ENCODE measurements at regions not wholly inside any gene's neighbourhood (a gene's known extent, or its start where the extent isn't known, plus 50 kb on each side); places are given as distances from the start of the nearest gene placed in this dataset.
"Not testable (repeated sequence)": the region's sequence is repeated elsewhere in the genome, so short reads cannot be mapped to it uniquely, and the experiment has no call there.

DNA sequence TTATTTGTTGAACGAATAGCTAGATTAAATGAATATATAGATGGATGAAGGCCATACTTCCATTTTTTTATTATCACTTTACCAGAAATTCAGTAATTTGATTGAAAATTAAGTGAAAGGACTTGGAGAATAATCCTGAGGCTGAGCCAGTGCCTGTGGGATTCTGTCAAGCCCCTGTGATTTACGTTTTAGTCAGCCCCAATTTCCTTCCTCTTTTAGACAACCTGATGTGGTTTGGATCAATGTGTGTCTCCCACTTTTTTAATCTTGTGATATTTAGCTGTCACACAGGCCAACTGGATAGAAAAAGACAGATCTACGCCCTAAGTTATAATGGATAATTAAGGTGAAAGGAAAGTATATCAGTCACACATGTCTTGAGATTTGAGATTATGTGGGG lies 188.8 kb downstream of the EDN1 start:
- DNase-seq (ENCODE audit: low read depth in 2 of 2) = no peak

DNA sequence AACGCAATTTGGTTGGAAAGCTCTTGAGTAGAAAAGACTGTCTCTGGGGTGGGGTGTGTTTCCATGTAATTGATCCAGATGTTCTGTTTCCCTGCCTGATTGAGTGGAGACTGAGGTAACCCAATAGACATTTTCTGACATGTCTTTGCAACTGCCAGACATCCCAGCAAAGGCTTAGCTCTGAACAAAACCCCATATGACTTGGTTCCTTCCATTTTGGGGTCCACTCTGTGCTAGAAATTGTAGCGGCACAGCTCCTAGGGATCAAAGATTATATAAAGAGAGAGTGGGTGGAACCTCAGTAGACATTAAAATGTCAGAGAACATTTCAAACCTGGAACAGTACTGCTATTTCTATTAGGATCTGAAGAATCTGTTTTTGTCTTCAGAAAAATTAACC lies 189.3 kb downstream of the EDN1 start:
- DNase-seq (ENCODE audit: low read depth in 2 of 2) = no peak

DNA sequence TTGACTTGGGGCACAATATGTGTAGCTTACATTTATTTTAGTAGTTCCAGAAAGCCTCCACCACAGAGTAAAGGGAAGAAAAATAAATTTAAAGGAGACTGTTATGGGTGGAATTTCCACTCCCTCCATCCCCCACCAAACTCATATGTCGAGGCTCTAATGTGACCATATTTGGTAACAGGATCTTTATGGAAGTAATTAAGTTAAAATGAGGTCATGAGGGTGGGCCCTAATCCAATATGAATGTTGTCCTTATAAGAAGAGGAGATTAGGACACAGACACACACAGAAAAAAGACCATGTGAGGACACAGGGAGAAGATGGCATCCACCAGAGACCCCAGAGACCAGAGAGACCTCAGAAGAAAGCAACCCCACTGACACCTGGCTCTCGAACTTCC lies 189.7 kb downstream of the EDN1 start:
- no peak for DNase-seq (ENCODE audit: low read depth in 2 of 2)

DNA sequence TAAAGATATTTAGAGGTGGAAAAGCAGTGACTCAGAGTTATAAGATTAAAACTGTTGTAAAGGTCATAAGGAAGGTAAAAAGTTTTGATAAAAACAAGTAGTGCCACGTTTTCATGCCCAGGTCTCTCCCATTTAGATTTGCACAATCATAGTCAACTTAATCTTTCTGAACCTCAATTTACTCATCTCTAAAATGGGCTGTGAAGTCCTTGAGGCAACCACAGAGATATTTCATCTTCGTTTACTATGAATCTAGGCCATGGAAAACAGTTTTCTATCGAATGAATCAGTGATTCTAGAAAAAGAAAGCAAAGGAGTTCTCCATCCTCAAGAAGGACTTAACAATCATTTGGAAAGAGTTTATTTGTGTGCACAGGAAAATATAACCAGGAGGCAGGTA lies 190.2 kb downstream of the EDN1 start:
- no peak for DNase-seq (ENCODE audit: low read depth in 2 of 2)

DNA sequence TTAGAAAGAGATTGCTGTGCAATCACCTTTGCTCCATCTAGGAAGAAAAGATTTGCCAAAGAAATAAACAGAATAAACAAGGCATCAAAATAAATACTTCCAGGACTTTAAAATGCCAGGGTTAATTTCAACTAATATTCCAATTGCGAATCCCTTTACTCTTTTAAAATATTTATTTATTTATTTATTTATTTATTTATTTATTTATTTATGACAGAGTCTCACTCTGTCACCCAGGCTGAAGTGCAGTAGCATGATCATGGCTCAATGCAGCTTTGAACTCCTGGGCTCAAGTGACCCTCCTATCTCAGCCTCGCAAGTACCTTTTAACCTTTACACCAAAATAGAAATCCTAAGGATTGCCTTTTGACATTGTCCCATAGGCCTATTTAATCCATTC lies 191.1 kb downstream of the EDN1 start:
- DNase-seq (ENCODE audit: low read depth in 2 of 2) = no peak

DNA sequence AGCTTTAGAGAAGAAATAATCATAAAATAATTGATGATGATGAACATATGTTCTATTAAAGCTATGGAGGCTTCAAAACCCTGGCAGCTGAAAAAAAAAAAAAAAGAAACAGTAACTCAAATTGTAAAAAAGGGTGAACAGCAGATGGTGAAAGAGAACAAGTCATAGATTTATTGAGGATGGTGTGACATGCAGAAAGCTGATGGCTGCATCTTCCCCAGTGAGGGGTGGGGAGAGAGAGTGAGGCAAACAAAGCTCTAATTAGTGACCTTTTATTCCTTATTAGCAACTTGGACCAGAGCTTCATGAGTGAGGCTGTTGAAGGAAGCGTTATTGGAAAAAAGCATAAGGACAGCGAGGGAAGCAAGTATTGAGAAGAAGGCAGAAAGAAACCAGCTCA lies 191.7 kb downstream of the EDN1 start:
- no peak for DNase-seq (ENCODE audit: low read depth in 2 of 2)

DNA sequence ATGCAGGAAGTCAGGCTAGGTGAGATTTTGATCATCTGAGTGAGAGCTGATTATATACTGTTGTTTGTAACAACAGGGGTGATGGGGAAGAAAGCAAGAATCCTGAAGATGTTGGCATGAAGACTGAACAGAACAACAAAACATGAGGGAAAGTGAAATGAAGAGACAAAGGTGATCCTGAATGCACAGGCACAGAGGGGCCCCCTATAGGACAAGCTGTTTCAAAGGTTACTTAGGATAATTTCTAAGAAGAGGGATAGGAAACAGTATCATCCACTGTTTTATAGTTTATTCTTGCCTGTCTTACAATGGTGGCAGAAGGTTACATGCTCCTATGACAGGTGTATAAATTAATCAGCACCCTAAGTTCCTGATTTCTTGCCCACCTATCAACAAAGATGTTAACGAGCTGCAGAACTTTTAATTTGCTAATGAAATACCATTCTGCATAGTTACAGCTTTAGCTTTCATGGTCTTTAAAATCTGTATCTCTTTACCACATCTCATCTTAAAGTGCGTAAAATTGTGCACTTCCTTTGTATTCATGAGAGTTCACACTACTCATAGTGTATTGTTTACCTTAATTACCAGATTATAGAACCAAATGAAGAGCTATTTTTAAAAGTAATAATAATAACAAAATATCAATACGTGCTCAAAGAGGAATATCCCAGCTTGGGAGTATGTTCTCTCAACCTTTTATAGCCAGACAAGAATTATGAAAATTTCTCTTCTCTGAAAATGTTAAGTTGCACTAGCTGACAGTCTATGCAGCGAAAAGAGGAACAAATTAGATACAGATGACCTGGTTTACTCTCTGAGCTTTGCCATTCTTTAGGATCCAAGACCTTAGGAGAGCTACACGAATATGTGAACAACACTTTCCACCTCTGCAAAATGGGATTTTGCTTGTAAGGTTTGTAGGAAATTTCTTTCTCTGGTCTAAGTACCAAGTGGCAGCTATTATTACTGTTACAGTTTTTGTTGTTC lies 192.5 kb downstream of the EDN1 start:
- no peak for DNase-seq (ENCODE audit: low read depth in 2 of 2)

DNA sequence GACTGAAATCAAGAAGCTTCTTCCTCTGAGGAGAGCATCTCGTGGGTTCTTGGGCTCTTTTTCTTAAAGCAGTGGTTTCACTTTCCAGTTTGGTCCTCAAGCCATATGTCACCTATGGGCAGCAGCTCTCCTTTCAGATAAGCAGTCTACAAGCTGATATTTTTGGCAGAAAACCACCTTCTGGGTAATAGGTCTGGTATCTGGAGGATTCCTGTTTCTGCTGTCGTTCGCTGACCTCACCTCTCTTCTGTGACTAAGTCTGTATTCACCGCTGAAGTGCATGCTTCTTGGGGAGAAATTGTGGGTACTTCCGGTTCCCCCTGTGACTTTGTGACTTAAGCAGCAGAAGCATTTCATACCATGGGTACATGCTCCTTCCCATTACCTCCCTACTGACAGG lies 193.6 kb downstream of the EDN1 start:
- no peak for DNase-seq (ENCODE audit: low read depth in 2 of 2)

DNA sequence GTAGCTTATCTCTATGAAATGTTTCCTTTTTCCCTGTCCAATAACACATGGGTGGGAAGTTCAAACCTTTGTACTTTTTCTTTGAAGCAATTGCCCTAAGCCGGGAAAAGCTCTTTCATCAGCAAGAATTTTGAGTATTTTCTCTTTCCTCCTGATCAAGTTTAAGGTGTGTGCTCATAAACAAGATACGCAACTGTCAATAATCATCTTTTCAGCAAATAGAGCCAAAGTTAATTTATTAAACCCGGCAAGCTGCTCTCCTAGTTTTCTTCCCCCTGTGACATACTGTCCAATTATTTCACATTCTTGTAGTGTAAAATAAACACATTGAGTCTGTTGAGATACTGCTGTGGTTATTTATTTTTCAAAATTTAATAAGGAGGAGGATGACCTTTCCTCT lies 194.4 kb downstream of the EDN1 start:
- no peak for DNase-seq (ENCODE audit: low read depth in 2 of 2)

DNA sequence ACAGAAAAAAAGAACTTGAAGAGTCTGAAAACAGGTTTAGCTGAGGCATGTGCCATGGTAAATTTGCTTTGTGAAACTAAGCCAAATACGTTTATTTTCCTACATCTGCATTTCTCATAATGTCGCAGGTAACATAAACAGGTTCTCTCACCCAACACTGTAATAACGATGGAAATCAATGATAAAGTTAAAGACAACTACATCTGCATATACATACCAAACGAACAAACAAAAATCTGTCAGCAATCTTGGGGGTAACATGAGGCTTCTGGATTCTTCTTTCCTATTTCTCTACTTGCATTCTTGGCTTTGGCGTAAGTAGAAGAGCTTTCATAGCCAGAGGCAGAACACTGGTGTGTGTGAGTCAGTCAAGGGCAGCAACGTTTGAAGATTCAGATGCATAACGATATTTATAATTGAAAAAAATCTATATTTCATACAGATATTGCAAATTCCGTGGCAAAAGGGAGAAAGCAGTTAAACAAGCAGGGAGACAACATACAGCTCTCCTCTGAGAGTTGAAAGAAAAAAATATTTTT lies 195.1 kb downstream of the EDN1 start:
- DNase-seq (ENCODE audit: low read depth in 2 of 2) = no peak

DNA sequence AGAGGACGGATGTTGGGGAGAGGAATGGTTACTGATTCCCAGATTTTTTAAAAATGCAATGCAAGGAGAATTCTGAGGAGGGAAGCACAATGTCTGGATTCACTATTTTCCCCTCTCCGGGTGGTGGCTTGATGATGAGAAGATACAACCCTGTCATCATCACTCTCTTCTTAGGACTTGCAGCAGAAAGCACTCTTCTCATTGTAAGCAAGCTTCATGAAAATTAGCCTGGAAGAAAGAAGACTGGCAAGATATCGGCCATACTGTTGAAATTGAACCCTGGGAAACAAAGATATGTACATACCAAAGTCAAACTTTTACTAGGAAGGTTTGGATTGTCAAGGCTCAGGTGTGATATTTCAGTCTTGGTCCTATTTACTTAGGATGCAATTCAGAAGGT lies 195.7 kb downstream of the EDN1 start:
- no peak for DNase-seq (ENCODE audit: low read depth in 2 of 2)

DNA sequence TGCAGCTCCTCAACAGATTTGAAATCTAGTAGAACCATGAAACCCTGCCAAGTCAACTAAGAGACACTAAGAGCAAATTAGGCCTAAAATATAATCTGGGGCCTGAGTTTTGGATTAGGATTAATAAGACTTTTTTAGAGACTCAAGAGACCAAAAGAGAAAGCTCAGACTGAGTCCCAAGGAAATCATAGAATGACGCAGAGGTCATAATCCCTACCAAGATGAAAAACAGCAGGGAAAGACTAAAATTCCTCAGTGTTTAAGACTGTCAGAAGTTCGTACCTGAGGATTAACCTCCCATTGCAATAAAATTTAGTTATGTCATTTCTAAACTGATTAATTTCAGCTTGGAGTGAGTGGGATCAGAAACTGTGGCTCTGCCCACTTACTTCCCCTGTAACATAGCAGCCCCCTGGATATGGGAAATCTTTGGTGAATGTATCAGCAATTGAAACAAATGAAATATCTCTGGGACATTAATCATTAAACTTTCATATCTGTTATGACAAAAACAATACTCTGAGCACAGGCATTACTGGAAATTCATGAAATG lies 200.3 kb downstream of the EDN1 start:
- no peak for DNase-seq (ENCODE audit: low read depth in 2 of 2)

DNA sequence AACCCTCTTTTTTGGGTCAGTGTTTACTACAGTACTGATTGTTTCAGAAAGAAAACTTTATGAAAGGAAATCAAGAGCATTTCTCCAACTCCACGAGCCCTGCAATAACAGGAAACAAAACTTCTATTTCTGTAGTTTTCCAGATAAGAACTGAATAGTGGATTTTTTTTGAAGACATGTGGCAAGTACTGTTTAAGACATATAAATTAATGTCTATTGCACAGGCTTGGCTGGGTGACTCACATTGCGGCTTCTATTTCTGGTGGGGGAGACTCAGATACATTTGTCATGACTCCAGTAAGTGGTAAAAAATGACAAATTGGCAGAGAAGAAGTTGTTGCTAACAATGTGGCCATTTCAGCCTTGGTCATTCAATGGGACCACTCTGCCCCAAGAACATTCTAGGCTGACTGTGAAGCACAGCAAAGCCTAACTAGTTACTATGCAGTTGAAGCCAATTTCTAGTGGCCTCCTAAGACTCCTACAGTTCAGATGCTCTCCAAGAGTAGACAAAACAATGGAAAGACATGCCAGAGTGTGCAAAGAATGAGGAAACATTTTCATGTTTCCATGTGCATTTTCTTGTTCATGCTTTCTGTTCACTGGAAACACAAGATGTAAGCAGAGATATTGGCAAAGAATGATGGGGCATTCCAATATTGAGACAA lies 200.9 kb downstream of the EDN1 start:
- DNase-seq (ENCODE audit: low read depth in 2 of 2) = no peak

DNA sequence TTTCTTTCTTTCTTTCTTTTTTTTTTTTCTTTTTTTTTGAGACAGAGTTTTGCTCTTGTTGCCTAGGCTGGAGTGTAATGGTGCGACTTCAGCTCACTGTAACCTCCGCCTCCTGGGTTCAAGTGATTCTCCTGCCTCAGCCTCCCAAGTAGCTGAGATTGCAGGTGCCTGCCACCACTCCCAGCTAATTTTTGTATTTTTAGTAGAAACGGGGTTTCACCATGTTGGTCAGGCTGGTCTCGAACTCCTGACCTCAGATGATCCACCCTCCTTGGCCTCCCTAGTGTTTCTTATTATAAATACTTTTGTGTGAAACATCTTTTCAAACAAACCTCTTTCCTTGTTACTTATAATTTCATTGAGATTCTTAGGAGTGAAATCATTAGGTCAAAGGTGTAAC lies 202.8 kb downstream of the EDN1 start:
- DNase-seq (ENCODE audit: low read depth in 2 of 2) = not testable (repeated sequence)

DNA sequence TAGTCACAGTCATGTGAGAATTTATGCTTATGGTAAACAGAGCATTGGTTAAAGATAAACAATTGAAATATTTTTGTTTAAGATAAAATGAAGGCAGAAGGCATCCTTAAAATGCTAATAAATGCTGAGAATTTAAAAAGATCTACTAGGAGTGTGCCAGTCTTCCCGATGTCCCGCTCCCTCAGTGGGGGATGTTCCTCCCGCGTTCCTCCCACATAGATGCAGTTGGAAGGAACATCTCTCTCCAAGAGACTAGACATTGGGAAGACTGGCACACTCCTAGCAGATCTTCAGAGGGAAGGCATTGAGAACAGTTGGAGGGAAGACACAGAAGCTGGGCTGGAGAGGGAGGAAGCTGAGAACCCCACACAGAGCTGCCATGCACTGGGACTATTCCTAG lies 203.3 kb downstream of the EDN1 start:
- DNase-seq (ENCODE audit: low read depth in 2 of 2) = no peak

DNA sequence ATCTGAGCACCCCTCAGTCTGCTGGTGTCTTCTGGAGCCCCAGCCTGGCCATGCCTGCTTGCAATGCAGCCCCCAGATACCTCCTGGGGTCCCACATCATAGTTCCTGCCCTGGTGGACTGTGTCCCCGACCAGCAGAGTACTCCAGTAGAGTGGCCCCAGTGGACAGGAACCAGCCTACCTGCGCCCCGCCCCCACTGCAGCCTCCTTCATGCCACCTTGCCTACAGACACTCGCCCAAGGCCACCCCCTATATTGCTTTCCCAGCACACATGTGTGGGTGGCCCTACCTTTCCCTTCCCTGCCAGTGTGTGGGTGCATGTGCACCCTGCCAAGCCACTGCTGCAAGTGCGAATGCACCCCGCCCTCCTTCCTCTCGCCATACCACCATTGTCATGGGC lies 204.0 kb downstream of the EDN1 start:
- no peak for DNase-seq (ENCODE audit: low read depth in 2 of 2)

DNA sequence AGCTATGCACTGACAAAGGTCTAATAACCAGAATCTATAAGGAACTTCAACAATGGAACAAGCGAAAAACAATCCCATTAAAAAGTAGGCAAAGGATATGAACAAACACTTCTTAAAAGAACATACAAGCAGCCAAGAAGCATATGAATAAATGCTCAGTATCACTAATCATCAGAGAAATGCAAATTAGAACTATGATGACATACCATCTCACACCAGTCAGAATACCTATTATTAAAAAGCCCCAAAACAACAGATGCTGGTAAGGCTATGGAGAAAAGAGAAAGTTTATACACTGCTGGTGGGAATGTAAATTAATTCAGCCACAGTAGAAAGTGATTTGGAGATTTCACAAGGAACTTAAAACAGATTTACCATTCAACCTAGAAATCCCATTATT lies 211.8 kb downstream of the EDN1 start:
- no peak for DNase-seq (ENCODE audit: low read depth in 2 of 2)

DNA sequence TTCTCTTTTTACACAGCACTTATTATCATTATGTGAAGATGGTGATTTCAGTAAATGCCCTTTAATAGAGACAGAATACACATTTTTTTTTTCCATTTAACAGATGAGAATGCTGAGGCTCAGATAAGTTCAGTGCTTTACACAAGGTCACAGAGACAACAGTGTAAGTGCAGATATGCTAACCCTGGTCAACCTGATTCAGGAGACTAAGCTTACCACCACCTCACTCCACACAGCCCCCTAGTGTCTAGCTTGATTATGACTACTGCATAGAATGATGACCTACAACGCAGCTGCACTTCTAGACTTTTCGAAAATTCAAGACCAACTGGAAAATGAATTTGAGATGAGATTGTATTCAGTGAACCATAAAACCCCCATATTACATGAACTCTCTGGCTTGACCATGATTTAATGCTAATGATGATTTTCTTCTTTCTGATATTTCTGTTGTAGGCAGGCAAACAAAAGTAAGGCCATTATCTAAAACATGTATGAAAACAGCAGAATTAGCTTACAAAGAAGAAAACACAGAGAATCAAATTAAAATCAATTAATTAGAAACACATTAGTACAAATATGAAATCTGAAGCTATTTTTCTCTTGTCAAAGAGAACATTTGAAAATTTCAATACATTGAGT lies 212.1 kb upstream of the PHACTR1 start:
- no peak for DNase-seq (ENCODE audit: low read depth in 2 of 2)

DNA sequence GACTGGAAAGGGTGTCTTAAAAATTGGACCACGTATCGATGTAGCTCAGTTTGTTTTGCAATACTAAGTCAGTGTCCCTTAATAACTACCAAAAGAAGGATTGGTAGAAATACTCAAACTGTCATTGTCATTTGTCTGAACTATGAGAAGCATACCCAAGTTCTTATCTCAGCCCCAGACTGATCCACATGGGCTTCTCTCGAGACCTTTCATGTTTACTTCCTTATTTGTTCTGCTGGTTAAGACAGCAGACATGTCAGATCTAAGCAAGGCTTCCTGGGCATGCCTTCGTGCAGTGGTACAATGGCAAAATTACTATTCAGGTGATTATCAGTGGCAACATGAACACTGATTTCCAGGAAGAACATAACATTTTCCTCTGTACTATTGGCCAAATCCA lies 211.1 kb upstream of the PHACTR1 start:
- DNase-seq (ENCODE audit: low read depth in 2 of 2) = no peak

DNA sequence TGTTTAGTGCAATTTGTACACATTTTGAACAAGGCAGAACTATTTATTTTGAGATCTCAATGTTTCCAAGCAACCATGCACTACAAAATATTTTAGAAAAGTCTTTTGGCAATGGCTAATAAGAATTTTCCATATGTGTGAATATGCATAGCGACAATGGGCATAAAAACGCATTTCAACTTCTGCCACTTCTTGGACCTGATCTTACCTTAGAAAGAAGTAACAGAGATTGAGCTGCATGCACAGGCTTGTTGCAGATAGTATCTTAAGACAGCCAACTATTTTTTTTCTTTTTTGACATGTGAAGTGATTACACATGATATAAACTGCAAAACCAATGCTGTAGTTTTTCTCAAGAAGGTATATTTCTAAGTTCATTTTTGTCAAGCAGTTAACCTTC lies 210.4 kb upstream of the PHACTR1 start:
- no peak for DNase-seq (ENCODE audit: low read depth in 2 of 2)

DNA sequence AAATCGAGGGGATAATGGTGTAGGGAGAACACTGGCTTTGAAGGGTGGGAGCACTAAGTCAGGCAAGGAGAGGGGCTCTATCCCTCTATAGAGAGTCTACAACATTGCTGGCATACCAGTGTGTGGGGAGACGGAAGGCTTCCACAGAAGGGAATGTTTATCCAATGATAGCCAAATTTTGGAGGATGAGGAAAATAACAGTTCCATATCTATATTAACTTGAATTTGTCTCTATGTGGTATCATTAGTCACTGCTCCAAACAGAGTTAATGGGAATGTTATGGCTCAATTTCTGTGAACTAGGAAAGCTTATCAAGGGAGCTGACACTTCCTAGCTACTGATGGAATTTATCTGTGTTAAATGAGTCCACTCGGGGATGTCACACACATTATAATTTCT lies 208.9 kb upstream of the PHACTR1 start:
- no peak for DNase-seq (ENCODE audit: low read depth in 2 of 2)

DNA sequence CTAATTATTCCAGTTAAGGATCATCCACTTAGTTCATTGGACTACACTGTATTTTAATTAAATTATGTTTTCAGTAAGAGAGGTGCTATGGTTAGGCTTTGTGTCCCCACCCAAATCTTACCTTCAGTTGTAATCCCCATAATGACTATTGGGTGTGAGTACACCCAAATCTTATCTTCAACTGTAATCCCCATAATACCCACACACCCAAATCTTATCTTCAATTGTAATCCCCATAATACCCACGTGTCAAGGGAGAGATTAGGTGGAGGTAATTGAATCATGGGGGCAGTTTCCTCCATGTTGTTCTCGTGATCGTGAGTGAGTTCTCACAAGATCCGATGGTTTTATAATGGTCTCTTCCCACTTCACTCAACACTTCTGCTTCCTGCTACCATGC lies 208.0 kb upstream of the PHACTR1 start:
- DNase-seq (ENCODE audit: low read depth in 2 of 2) = no peak

Data from stimulated activated CD4-positive, alpha-beta T cell treated with anti-CD3 and anti-CD28 coated beads, Interleukin-1b, Interleukin-23, amount 100 ng/mL, for 4 hours (primary cell).